NCI-H524 (cell line): ENCODE measurements at regions not wholly inside any gene's neighbourhood (a gene's known extent, or its start where the extent isn't known, plus 50 kb on each side); places are given as distances from the start of the nearest gene placed in this dataset.
"Not testable (repeated sequence)": the region's sequence is repeated elsewhere in the genome, so short reads cannot be mapped to it uniquely, and the experiment has no call there.

Experiments
- DNase-seq, 2 experiments: peaks; one replicate each; lab custom pipeline; 2025; lab: John Stamatoyannopoulos, UW

- DNase-seq = not testable (repeated sequence)
Observed at GRCh38 chr1:149700220-149700619, 82.3 kb upstream of the FCGR1A start.

DNA sequence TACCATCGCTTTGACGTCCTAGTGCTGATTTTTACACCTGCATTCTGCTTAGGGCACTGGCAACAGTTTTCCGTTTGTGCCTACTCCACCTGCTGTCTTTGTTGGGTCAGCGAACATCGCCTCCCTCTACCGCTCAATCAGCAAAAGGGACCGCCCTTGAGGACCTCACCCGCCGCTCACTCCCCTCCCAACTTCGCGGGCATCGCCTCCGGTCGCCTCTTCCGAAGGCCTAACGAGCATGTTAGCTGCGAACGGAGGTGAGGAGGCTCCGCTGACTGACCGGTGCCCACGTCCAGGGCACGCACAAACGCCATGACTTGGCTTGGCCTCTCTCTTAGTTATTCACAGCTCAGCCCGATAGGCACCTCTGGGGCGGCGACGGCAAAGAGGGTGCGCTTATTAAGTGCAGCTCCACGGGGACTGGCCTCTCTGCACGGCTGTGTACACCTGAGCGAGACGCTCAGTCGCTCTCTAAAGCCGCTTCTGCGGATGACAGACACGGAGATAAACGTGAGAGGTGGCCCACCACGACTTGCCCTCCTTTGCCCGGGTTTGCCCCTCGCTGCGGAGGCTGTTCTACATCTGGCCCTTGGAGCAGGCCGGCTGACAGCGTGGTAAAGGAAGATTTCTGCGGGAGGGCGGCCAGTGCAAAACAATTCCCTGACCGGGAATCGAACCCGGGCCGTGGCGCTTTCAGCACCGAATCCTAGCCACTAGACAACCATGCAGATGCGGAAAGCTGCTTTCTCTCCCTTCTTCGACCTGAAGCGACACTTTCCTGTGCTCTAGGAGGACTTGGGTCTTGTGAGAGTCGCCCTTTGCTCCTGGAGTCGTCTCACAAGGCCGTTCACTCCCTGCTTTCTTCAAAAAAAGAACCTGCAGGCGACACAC is 81.6 kb upstream of the FCGR1A start:
- not testable (repeated sequence) for DNase-seq

GRCh38 chr1:149708192-149708853 is 74.2 kb upstream of the FCGR1A start:
- peak; percentile 75 to 76 for DNase-seq

GRCh38 chr1:149711651-149712050 is 70.8 kb upstream of the FCGR1A start:
- DNase-seq = not testable (repeated sequence)

DNA sequence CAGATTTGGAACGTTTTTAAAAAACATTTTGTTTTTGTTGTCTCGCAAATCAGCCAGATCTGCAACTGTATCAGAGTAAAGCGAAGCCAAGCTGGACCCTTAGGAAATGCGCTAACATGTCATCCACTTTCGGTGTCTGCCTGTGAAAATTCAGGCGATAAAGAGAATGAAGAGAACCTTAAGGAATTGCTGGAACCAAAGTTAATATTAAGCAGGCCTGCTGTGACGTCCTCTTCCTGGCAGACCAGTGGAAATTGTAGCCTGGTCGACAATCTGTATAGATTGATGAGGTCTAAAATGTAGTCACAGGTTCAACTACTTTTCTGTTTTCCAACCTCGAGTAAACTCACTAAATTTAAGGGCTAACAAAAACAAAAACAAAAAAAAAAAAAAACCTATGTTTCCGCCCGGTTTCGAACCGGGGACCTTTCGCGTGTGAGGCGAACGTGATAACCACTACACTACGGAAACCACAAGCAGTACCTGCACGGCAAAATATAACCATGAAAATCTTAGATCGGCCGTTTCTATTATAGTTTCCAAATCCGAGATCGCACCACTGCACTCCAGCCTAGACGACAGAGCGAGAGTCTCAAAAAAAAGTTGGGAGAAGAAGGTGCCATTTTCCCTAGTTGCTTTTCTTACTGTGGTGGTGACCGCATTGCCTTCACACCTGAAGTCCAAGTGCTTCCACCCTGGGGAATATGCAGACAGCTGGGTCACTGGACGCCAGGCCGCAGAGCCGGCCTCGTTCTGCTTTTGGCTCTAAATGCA is 70.2 kb upstream of the FCGR1A start:
- DNase-seq = peak; percentile 34 to 61

- not testable (repeated sequence) for DNase-seq
Observed at GRCh38 chr1:149713513-149713912, 69.0 kb upstream of the FCGR1A start.

GRCh38 chr1:149713952-149714351 is 68.5 kb upstream of the FCGR1A start:
- not testable (repeated sequence) for DNase-seq

DNA sequence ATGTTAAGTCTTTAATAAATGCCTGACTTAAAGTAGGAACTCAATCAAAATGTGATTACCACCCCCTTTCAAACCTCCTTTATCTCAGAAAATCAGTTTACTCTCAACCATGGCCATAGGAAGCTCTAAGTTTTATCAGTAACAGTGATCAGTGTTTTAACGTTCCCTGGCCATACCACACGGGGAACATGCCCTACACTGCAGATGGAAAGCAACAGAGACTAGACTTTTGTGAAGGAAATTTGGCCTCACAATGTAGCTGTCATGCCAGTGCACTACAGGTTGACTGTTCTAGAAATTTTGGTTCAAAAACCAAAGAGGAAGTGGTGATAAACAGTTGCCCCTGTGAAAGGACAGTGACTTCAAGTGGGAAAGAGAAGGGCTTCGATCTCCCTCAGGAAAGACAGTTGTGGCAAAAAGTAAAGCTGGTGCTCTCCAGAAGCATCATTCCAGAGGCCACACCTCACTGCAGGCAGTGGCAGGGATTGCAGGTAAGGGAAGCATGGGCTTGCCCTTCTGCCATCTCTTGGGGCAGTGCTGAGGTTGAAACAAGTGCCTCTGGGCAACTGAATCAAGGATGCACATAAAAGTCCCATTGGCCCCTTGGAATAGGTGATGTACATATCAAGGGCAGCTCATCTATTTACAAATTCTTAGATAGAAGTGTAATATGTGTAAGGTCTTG is 57.7 kb upstream of the FCGR1A start:
- not testable (repeated sequence) for DNase-seq

GRCh38 chr1:149726688-149727087 is 55.8 kb upstream of the FCGR1A start:
- DNase-seq = not testable (repeated sequence)

GRCh38 chr1:149728598-149728997 is 53.9 kb upstream of the FCGR1A start:
- not testable (repeated sequence) for DNase-seq
